Spleen (tissue), 7 donors: ENCODE measurements at regions not wholly inside any gene's neighbourhood (a gene's known extent, or its start where the extent isn't known, plus 50 kb on each side); places are given as distances from the start of the nearest gene placed in this dataset.

Experiments
- POLR2A ChIP-seq, 3 donors: fragments of 450-650 bp; IDR thresholded peaks; one replicate each; pipeline ENCODE4 v1.5.1; 2017; ENCODE audit warnings: antibody characterized with exemption in 3 of 3, mild to moderate bottlenecking in 1 of 3
- POLR2AphosphoS5 ChIP-seq, 3 donors: sonication (generic); formaldehyde crosslinking; IDR thresholded peaks; one replicate each; pipeline ENCODE4 v1.5.1; 2017; ENCODE audit warnings: antibody characterized with exemption in 3 of 3
- TF ChIP-seq, protein P1 (sequence below), 11 experiments: fragments of 200-600 bp in 7 of 11; fragments of 450-650 bp in 4 of 11; sonication (generic) in 4 of 11; IDR thresholded peaks in 8 of 11; conservative IDR thresholded peaks in 3 of 11; 1 replicate in 7 of 11; 2 replicates in 4 of 11; pipeline versions ENCODE4 v1.4.0 to v1.8.0; 2016 to 2021; ENCODE audit warnings: antibody characterized with exemption in 11 of 11, inconsistent platforms in 4 of 11, mild to moderate bottlenecking in 1 of 11
- donor health status: DM: no; HTN: no; CAD: no; lungs with moderate emphysema.
- donor health status: DM: no; HTN: no; CAD: no.
- donor health status: DM: no; HTN: no; CAD: no.

DNA sequence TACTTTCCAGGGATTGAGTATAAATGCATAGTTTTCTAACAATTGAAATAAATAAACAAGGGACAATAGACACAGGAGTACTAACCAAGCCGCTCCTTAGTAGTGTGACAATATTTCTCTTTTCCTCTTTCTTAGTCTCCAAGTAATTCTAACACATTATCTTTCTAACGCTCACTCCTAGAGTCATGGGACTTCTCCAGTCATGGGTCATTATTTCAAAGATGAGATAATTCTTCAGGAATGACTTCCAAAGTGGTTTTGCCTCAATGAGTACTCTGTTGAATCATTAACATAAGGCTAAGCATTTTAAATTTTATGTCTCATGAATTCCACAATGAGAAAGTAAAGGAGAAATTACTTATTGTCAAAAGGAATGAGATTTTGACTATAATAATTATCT, 605.8 kb upstream of the ADAMTS5 start:
- TF ChIP-seq, protein P1, sequence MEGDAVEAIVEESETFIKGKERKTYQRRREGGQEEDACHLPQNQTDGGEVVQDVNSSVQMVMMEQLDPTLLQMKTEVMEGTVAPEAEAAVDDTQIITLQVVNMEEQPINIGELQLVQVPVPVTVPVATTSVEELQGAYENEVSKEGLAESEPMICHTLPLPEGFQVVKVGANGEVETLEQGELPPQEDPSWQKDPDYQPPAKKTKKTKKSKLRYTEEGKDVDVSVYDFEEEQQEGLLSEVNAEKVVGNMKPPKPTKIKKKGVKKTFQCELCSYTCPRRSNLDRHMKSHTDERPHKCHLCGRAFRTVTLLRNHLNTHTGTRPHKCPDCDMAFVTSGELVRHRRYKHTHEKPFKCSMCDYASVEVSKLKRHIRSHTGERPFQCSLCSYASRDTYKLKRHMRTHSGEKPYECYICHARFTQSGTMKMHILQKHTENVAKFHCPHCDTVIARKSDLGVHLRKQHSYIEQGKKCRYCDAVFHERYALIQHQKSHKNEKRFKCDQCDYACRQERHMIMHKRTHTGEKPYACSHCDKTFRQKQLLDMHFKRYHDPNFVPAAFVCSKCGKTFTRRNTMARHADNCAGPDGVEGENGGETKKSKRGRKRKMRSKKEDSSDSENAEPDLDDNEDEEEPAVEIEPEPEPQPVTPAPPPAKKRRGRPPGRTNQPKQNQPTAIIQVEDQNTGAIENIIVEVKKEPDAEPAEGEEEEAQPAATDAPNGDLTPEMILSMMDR (IDR thresholded peaks at IDR 0.05 in 8 of 11, conservative IDR thresholded peaks at IDR 0.05 in 3 of 11), result no peak
- TF ChIP-seq POLR2A (IDR thresholded peaks at IDR 0.05) (no peak), POLR2AphosphoS5 (IDR thresholded peaks at IDR 0.05) (no peak)
